ENCODE measurements at regions not wholly inside any gene's neighbourhood (a gene's known extent, or its start where the extent isn't known, plus 50 kb on each side); places are given as distances from the start of the nearest gene placed in this dataset.
"Not testable (repeated sequence)": the region's sequence is repeated elsewhere in the genome, so short reads cannot be mapped to it uniquely, and the experiment has no call there.

- DNase-seq = no peak
Observed at GRCh38 chr6:74357321-74357720, 661.3 kb downstream of the CD109 start.

- no peak for DNase-seq
Observed at GRCh38 chr6:74356391-74356790, 660.4 kb downstream of the CD109 start.

GRCh38 chr6:74346936-74347535, 651.0 kb downstream of the CD109 start:
- DNase-seq = no peak

GRCh38 chr6:74343804-74344203, 647.8 kb downstream of the CD109 start:
- DNase-seq = no peak

- not testable (repeated sequence) for DNase-seq
Observed at GRCh38 chr6:74343321-74343720, 647.3 kb downstream of the CD109 start.

- DNase-seq = no peak
Observed at GRCh38 chr6:74334722-74335121, 638.7 kb downstream of the CD109 start.

GRCh38 chr6:74333406-74333805, 637.4 kb downstream of the CD109 start:
- no peak for DNase-seq

GRCh38 chr6:74320715-74321114, 624.7 kb downstream of the CD109 start:
- no peak for DNase-seq

GRCh38 chr6:74320074-74320473, 624.1 kb downstream of the CD109 start:
- DNase-seq = no peak

- no peak for DNase-seq
Observed at GRCh38 chr6:74319292-74319691, 623.3 kb downstream of the CD109 start.

GRCh38 chr6:74318738-74319137, 622.7 kb downstream of the CD109 start:
- no peak for DNase-seq

- DNase-seq = no peak
Observed at GRCh38 chr6:74312081-74312480, 616.1 kb downstream of the CD109 start.

GRCh38 chr6:74311431-74311830, 615.4 kb downstream of the CD109 start:
- DNase-seq = no peak

GRCh38 chr6:74289884-74290283, 593.9 kb downstream of the CD109 start:
- no peak for DNase-seq

- no peak for DNase-seq
Observed at GRCh38 chr6:74287932-74288331, 591.9 kb downstream of the CD109 start.

- no peak for DNase-seq
Observed at GRCh38 chr6:74287441-74287840, 591.4 kb downstream of the CD109 start.

- no peak for DNase-seq
Observed at GRCh38 chr6:74284284-74284683, 588.3 kb downstream of the CD109 start.

- no peak for DNase-seq
Observed at GRCh38 chr6:74283532-74283931, 587.5 kb downstream of the CD109 start.

- no peak for DNase-seq
Observed at GRCh38 chr6:74282143-74282689, 586.2 kb downstream of the CD109 start.

GRCh38 chr6:74280130-74280692, 584.2 kb downstream of the CD109 start:
- no peak for DNase-seq

GRCh38 chr6:74277777-74278186, 581.8 kb downstream of the CD109 start:
- no peak for DNase-seq

- DNase-seq = no peak
Observed at GRCh38 chr6:74273541-74273940, 577.5 kb downstream of the CD109 start.

- DNase-seq = no peak
Observed at GRCh38 chr6:74269600-74269858, 573.5 kb downstream of the CD109 start.

- no peak for DNase-seq
Observed at GRCh38 chr6:74268815-74269599, 573.0 kb downstream of the CD109 start.
